ENCODE measurements at regions not wholly inside any gene's neighbourhood (a gene's known extent, or its start where the extent isn't known, plus 50 kb on each side); places are given as distances from the start of the nearest gene placed in this dataset.

GRCh38 chr5:82765765-82766164, 311.4 kb downstream of the TMEM167A start:
- H3K9me3 ChIP-seq (ENCODE audit: insufficient read depth, low read depth, low read length) = no peaks in the 10 kb centered on the region
- no peaks in the 10 kb centered on the region for H3K79me2 ChIP-seq (ENCODE audit: insufficient read depth, low read length)
- H3F3A ChIP-seq (ENCODE audit: low read depth) = no peaks in the 10 kb centered on the region
- no peak overlapping the region; the same call in 1 of the 2 replicates for H2AFZ ChIP-seq (ENCODE audit: low read length)
- H4K20me1 ChIP-seq (ENCODE audit: insufficient read depth, low read length, poor library complexity, severe bottlenecking) = no peaks in the 10 kb centered on the region
- H3K9me2 ChIP-seq (replicated peaks; ENCODE audit: low read depth, low read length) = no peaks in the 10 kb centered on the region
- no peaks in the 10 kb centered on the region for H3K4me1 ChIP-seq (ENCODE audit: insufficient read depth, low read length, poor library complexity, severe bottlenecking)
- no peak overlapping the region for H3K9ac ChIP-seq (ENCODE audit: low read depth, low read length, poor library complexity, severe bottlenecking)
- H3K27me3 ChIP-seq (ENCODE audit: insufficient read depth, low read length, poor library complexity, severe bottlenecking) = no peaks in the 10 kb centered on the region
- H3K36me3 ChIP-seq (ENCODE audit: insufficient read depth, low read length) = no peaks in the 10 kb centered on the region
- H3K4me3 ChIP-seq (ENCODE audit: low read length, poor library complexity, severe bottlenecking) = no peak overlapping the region
- H3K4me2 ChIP-seq (ENCODE audit: low read depth, low read length, poor library complexity, severe bottlenecking) = no peak overlapping the region
- TF ChIP-seq CTCF (conservative IDR thresholded peaks at IDR 0.05; ENCODE audit: low read length) (no peak), EZH2phosphoT487 (IDR thresholded peaks at IDR 0.05; ENCODE audit: borderline replicate concordance) (no peak)

DNA sequence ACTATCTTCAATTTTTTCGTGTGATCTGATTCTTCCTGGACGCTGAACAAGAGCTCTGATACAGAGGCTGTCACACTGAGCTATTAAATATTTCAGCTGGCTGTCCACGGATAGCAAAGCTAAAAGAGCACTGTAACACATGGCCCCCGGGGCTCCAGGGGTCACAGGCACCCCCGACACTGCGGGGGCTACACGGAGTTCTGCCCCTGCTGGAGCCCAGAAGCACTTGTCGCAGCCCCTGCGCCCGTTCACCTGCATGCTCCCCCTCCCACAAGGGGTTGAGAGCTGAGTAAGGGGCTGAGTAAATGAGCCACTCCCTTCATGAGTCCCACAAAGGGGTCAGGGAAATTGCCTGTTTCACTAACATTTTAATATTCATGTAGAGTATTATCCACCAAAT, 316.3 kb downstream of the TMEM167A start:
- no peaks in the 10 kb centered on the region for H4K20me1 ChIP-seq (ENCODE audit: insufficient read depth, low read length, poor library complexity, severe bottlenecking)
- no peaks in the 10 kb centered on the region for H3K4me1 ChIP-seq (ENCODE audit: insufficient read depth, low read length, poor library complexity, severe bottlenecking)
- TF ChIP-seq CTCF (conservative IDR thresholded peaks at IDR 0.05; ENCODE audit: low read length) = no peak
- TF ChIP-seq EZH2phosphoT487 (IDR thresholded peaks at IDR 0.05; ENCODE audit: borderline replicate concordance) = no peak
- H3K9ac ChIP-seq (ENCODE audit: low read depth, low read length, poor library complexity, severe bottlenecking) = no peak overlapping the region
- H3K4me2 ChIP-seq (ENCODE audit: low read depth, low read length, poor library complexity, severe bottlenecking) = no peak overlapping the region
- no peaks in the 10 kb centered on the region for H3K79me2 ChIP-seq (ENCODE audit: insufficient read depth, low read length)
- H3F3A ChIP-seq (ENCODE audit: low read depth) = no peaks in the 10 kb centered on the region
- no peaks in the 10 kb centered on the region for H3K9me3 ChIP-seq (ENCODE audit: insufficient read depth, low read depth, low read length)
- H3K4me3 ChIP-seq (ENCODE audit: low read length, poor library complexity, severe bottlenecking) = no peak overlapping the region
- H3K27me3 ChIP-seq (ENCODE audit: insufficient read depth, low read length, poor library complexity, severe bottlenecking) = no peaks in the 10 kb centered on the region
- no peaks in the 10 kb centered on the region for H3K9me2 ChIP-seq (replicated peaks; ENCODE audit: low read depth, low read length)
- no peaks in the 10 kb centered on the region for H3K36me3 ChIP-seq (ENCODE audit: insufficient read depth, low read length)
- H2AFZ ChIP-seq (ENCODE audit: low read length) = no peak overlapping the region

- no peak overlapping the region for H3K4me3 ChIP-seq (ENCODE audit: low read length, poor library complexity, severe bottlenecking)
- no peak overlapping the region for H2AFZ ChIP-seq (ENCODE audit: low read length)
- no peak for TF ChIP-seq EZH2phosphoT487 (IDR thresholded peaks at IDR 0.05; ENCODE audit: borderline replicate concordance)
- no peak for TF ChIP-seq CTCF (conservative IDR thresholded peaks at IDR 0.05; ENCODE audit: low read length)
- H3K4me1 ChIP-seq (ENCODE audit: insufficient read depth, low read length, poor library complexity, severe bottlenecking) = no peaks in the 10 kb centered on the region
- H3K9me2 ChIP-seq (replicated peaks; ENCODE audit: low read depth, low read length) = no peaks in the 10 kb centered on the region
- no peaks in the 10 kb centered on the region for H4K20me1 ChIP-seq (ENCODE audit: insufficient read depth, low read length, poor library complexity, severe bottlenecking)
- no peaks in the 10 kb centered on the region for H3K79me2 ChIP-seq (ENCODE audit: insufficient read depth, low read length)
- no peaks in the 10 kb centered on the region for H3F3A ChIP-seq (ENCODE audit: low read depth)
- no peaks in the 10 kb centered on the region for H3K36me3 ChIP-seq (ENCODE audit: insufficient read depth, low read length)
- no peaks in the 10 kb centered on the region for H3K27me3 ChIP-seq (ENCODE audit: insufficient read depth, low read length, poor library complexity, severe bottlenecking)
- H3K4me2 ChIP-seq (ENCODE audit: low read depth, low read length, poor library complexity, severe bottlenecking) = no peak overlapping the region
- no peak overlapping the region for H3K9ac ChIP-seq (ENCODE audit: low read depth, low read length, poor library complexity, severe bottlenecking)
- H3K9me3 ChIP-seq (ENCODE audit: insufficient read depth, low read depth, low read length) = no peaks in the 10 kb centered on the region
Measured at GRCh38 chr5:82758881-82759280, 318.3 kb downstream of the TMEM167A start.

Data from Loucy (cell line).